ENCODE measurements at regions not wholly inside any gene's neighbourhood (a gene's known extent, or its start where the extent isn't known, plus 50 kb on each side); places are given as distances from the start of the nearest gene placed in this dataset.
"Not testable (repeated sequence)": the region's sequence is repeated elsewhere in the genome, so short reads cannot be mapped to it uniquely, and the experiment has no call there.

DNA sequence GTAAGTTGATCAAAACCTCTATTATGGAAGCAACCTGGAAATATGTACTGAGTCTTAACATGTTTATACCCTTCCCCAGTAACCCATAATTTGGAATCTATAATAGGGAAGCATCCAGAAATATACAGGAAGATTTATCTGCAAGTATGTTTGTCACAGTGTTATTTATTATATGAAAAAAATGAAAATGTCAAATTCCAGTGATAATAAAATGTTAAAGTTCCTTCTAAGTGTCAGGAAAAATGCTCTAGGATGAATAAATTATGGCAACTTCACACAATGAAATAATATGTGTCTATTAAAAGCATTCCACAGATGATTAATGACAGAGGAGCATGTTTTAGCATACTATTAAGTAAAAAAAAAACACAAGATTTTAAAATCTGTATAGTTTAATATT is 202.3 kb upstream of the PRNP start:
- intact Hi-C loops (cut with DNase I) = no loop called here
- DNase-seq (ENCODE audit: low spot score) = no peak

DNA sequence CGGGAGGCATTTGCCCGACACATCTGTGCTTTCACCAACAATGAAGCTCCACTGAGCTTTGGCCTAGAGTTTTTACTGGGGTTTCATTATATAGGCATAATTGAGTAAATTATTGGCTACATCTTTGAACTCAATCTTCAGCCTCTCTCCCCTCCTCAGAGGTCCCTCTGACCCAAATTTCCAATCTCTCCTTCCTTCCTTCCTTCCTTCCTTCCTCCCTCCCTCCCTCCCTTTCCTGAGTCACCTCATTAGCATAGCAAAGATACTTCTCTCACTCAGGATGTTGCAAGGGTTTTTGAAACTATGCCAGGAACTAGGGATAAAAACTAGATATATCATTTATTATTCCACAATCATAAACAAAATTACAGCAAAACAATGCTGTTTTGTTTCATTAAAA is 202.8 kb upstream of the PRNP start:
- intact Hi-C loops (cut with DNase I) = no loop called here
- no peak for DNase-seq (ENCODE audit: low spot score)

- intact Hi-C loops (cut with DNase I) = no loop called here
- no peak for DNase-seq (ENCODE audit: low spot score)
Measured at GRCh38 chr20:4480104-4480503, 206.2 kb upstream of the PRNP start.

GRCh38 chr20:4476903-4477500 is 209.3 kb upstream of the PRNP start:
- DNase-seq (ENCODE audit: low spot score) = no peak
- intact Hi-C loops (cut with DNase I) = no loop called here

GRCh38 chr20:4472906-4473305 is 213.3 kb upstream of the PRNP start:
- no peak for DNase-seq (ENCODE audit: low spot score)
- intact Hi-C loops (cut with DNase I) = no loop called here

DNA sequence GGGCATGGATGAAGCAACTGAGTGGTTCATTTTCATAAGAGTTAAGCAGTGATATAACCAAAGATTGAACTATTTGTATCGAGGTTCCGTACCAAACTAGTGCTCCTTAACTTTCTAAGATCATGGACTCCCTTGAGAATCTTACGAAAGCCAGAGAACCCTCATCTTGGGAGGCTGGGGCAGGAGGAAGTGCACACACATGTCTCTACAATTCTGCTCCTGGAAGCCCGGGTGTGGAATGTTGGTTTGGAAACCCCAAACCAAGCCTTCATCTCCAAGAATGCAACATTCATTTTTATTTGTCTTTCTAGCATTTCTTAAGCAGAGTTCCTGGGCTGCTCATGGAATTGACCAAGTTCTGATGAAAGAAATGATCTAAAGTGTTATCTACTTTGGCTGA is 215.0 kb upstream of the PRNP start:
- DNase-seq (ENCODE audit: low spot score) = no peak
- intact Hi-C loops (cut with DNase I) = no loop called here

DNA sequence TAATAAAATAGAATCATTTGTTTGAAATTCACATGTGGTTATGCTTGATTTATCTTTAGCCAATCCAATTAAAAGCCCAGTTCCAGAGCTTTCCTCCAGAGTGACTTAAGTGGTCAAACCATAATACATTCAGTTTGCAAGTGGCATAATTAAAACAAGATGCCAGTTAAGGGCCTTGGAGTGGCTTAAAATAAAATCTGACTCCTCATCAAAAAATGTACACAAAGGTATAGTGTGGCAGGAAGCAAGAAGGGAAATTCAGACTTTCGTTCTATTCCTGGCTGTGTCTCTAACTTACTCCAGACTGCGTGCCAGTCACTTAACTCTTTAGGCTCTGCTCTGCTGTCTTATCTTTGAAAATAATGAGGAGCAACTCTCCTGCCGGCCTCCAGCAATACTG is 215.9 kb upstream of the PRNP start:
- intact Hi-C loops (cut with DNase I) = no loop called here
- no peak for DNase-seq (ENCODE audit: low spot score)

- DNase-seq (ENCODE audit: low spot score) = no peak
- intact Hi-C loops (cut with DNase I) = no loop called here
Measured at GRCh38 chr20:4469910-4470309, 216.3 kb upstream of the PRNP start.

DNA sequence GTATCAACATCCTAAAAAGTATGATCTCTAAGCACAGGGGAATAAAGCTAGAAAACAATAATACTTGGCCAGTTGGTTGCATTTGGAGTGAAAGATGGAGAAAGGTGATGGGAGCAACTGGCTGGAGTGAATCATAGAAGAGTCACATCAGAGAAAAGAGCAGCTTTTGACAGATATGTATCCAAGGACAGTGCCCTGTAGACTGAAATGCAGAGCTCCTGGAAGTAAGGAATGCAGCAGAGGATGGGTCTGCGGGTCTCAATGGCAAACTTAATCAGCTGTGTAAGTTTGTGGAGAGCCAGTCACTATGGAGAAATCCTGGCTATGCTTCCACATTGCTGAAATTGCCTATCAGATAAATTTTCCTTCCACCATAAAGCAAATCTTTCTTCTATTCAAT is 218.1 kb upstream of the PRNP start:
- DNase-seq (ENCODE audit: low spot score) = no peak
- intact Hi-C loops (cut with DNase I) = no loop called here

DNA sequence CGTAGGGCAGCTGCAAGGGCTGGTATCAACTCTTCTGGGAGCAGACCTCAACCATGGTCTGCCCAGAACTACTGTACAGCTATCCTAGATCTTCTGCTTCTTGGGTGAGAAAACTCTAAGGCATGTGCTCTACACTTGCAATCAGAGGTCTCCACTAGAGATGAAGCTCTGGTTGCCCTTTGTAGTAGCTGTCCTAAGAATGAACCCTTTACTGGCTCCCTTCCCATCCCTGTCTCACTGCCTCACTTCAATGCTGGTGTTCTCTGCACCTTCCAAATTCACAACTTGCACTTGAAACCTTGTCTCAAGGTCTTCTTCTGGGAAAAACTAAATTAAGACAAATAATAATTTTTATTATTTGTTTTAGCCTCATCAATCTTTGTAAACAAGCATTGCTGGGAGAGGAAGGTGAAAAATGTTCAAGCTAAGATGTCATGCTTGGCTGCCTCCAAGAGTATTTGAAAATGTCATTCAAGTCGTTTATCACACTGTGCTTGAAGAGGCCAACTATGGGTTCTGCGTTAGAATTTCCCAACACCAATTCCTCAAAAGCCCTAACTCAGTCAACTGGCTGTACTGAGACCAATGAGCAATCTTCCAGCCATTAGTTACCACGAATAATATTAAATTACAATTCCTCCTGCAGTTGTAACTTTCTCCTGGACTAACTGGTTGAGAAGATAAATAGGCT is 216.9 kb upstream of the ADRA1D start:
- intact Hi-C loops (cut with DNase I) = no loop called here
- DNase-seq (ENCODE audit: low spot score) = no peak

GRCh38 chr20:4465212-4465611 is 216.1 kb upstream of the ADRA1D start:
- intact Hi-C loops (cut with DNase I) = no loop called here
- no peak for DNase-seq (ENCODE audit: low spot score)

- DNase-seq (ENCODE audit: low spot score); intact Hi-C loops (cut with DNase I): not testable (repeated sequence)
Measured at GRCh38 chr20:4462801-4463200, 213.7 kb upstream of the ADRA1D start.

DNA sequence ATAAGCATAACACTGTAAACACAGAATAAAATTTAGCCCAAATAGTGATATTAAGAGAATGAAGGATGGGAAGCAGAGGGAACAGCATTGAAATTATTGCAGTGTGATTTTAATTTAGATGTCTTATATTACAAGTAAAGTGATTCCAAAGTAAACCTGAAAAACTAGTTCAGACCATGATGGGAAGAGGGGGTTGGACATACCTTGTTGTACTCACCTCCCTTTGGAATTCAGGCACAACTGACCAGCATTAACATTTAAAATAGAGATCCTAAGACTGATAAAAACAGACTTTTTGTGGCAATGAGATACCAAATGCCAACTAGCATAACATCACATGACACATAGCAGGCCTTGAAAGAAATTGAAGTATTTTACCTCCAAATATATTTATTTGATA is 210.0 kb upstream of the ADRA1D start:
- intact Hi-C loops (cut with DNase I) = no loop called here
- DNase-seq (ENCODE audit: low spot score) = no peak

- intact Hi-C loops (cut with DNase I) = no loop called here
- DNase-seq (ENCODE audit: low spot score) = no peak
Measured at GRCh38 chr20:4457566-4458543, 208.8 kb upstream of the ADRA1D start.

- no peak for DNase-seq (ENCODE audit: low spot score)
- intact Hi-C loops (cut with DNase I) = no loop called here
Measured at GRCh38 chr20:4455996-4456395, 206.9 kb upstream of the ADRA1D start.

- intact Hi-C loops (cut with DNase I) = no loop called here
- DNase-seq (ENCODE audit: low spot score) = no peak
Measured at GRCh38 chr20:4455301-4455701, 206.2 kb upstream of the ADRA1D start.

DNA sequence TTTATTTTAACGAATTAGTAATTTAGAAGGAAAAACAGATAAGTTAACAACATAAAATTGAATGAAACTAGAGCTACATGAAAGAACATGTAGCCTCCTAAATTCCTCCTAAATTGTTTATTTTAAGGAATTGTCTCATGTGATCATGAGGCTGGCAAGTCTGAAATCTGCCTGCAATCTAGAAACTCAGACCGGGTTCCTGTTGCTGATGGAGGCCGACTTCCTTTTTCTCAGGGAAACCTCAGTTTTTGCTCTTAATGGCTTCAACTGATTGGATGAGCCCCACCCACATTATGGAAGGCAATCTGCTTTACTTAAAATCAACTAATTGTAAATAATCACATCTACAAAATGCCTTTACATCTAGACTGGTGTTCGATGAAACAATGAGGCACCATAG is 205.0 kb upstream of the ADRA1D start:
- no peak for DNase-seq (ENCODE audit: low spot score)
- intact Hi-C loops (cut with DNase I) = no loop called here

GRCh38 chr20:4453359-4453758 is 204.3 kb upstream of the ADRA1D start:
- no peak for DNase-seq (ENCODE audit: low spot score)
- intact Hi-C loops (cut with DNase I) = no loop called here

GRCh38 chr20:4451487-4452081 is 202.5 kb upstream of the ADRA1D start:
- DNase-seq (ENCODE audit: low spot score) = no peak
- intact Hi-C loops (cut with DNase I) = no loop called here

GRCh38 chr20:4449957-4450715 is 201.0 kb upstream of the ADRA1D start:
- no peak for DNase-seq (ENCODE audit: low spot score)
- intact Hi-C loops (cut with DNase I) = no loop called here
